ENCODE measurements at regions not wholly inside any gene's neighbourhood (a gene's known extent, or its start where the extent isn't known, plus 50 kb on each side); places are given as distances from the start of the nearest gene placed in this dataset.

DNA sequence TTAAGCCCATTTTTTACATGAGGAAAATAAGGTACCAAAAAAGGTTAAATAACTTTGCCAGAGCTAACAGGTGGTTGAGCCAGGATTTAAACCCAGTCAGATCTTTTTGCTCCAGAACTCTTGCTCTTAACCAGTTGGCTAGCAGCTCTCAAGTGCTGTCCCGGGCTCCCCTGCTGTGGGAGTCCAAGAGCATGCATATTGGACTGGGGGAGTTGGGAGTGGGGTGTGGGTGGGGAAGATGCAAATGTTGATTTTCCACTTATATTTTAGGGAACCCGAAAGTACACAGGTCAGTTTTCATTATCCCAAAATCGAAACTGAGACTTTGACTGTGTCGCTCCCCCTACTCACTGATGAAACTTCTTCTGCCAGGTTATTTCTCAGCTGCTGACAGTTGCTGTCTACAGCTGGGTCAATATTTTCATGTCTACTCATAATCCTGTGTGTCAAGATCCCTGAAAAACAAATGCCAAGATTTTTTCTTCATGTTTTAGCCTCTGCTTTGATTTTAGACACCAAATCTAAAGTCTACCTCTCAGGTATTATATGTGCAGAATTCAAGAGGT, 172.3 kb upstream of the TMPO start:
- DNase-seq (ENCODE audit: extremely low read depth in 1 of 11, low read depth in 9 of 11, low spot score in 4 of 11) = no peak

- no peak for DNase-seq (ENCODE audit: extremely low read depth in 1 of 11, low read depth in 9 of 11, low spot score in 4 of 11)
These were observed 171.1 kb upstream of the TMPO start for GRCh38 chr12:98344046-98344930.

DNA sequence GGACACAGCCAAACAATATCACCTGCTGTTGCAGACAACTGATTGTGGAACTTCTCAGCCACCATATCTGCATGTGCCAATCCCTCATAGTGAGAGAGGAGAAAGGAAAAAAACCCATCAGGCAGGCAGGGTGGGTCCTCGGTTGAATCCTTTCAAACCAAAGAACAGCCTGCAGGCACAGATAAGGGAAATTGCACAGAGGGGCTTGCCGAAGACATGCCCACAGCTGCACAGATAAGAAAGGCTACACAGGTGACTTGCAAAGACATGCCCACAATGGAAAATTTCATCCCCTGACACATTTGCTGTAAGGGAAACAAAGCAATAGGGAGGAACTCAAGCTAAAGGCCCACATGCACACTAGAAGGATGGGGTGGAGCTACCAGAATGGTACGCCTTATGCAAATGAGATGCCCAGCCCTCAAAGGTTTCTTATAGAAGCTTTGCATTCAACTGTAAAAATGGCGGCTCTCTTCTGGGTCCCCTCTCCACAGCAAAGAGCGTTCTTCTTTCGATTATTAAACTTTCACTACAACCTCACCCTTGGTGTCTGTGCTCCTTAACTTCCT, 170.0 kb upstream of the TMPO start:
- DNase-seq (ENCODE audit: extremely low read depth in 1 of 11, low read depth in 9 of 11, low spot score in 4 of 11) = no peak

DNA sequence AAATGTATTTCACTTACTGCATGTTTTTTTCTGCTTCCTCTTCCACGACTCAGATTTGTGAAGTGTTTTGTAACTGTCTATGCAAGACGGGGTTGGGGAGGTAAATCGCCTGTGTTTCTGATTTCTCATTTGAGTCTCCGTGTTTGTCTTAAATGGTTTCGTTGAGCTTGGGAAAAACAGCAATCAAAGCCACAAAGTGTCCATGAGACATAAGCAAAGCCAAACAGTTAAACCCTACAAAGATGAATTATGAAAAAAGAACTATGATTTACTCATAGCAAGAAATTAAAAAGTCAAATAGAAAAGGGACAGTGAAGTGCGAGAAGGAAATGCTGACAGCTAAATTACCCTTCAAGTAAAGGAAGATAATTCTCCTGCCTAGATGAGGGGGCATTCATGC, 164.3 kb upstream of the TMPO start:
- no peak for DNase-seq (ENCODE audit: extremely low read depth in 1 of 11, low read depth in 9 of 11, low spot score in 4 of 11)

GRCh38 chr12:98351784-98352183, 163.6 kb upstream of the TMPO start:
- no peak for DNase-seq (ENCODE audit: extremely low read depth in 1 of 11, low read depth in 9 of 11, low spot score in 4 of 11)

GRCh38 chr12:98352218-98352811, 163.1 kb upstream of the TMPO start:
- no peak for DNase-seq (ENCODE audit: extremely low read depth in 1 of 11, low read depth in 9 of 11, low spot score in 4 of 11)

DNA sequence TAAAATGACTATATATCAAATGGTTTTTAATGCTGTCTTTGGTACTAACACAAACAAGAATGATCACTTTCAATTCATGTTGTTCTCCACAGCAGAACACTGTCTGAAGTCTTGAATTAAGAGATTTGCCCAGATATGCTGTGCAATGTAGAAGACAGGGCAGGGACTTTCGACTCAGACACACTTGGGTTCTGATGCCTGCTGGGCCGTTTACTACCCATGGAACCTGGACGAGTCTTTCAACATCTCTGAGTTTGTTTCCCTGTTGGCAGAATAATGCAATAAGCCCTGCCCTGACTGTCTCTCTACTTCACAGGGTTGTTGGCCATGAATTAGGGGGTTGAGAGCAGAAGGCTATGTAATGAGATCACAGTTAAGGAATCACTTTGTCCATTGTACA, 162.6 kb upstream of the TMPO start:
- no peak for DNase-seq (ENCODE audit: extremely low read depth in 1 of 11, low read depth in 9 of 11, low spot score in 4 of 11)

DNA sequence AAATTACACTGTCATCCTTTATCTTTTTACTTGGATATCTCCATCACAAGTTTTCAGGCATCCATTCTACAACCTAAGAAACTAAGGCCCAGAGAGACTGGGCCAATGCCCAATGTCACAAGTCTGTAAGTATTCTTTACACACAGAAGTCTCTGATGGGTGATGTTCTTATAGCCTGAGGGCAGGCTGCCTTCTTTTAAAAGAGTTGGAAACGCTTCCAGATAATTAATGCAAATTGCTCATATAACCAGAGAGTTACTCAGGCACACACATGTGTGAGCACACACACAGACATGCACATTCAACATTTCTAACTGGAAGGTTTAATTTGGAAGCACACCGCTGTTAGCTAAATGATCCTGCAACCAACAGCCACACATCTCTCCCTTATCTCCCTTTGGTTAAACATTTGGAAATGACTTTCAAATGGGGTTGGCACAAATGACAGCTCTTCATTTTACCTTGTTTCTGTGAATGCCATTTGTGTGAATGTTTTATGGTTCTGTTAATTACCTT, 160.8 kb upstream of the TMPO start:
- DNase-seq (ENCODE audit: extremely low read depth in 1 of 11, low read depth in 9 of 11, low spot score in 4 of 11) = no peak

GRCh38 chr12:98355322-98355721, 160.1 kb upstream of the TMPO start:
- no peak for DNase-seq (ENCODE audit: extremely low read depth in 1 of 11, low read depth in 9 of 11, low spot score in 4 of 11)

DNA sequence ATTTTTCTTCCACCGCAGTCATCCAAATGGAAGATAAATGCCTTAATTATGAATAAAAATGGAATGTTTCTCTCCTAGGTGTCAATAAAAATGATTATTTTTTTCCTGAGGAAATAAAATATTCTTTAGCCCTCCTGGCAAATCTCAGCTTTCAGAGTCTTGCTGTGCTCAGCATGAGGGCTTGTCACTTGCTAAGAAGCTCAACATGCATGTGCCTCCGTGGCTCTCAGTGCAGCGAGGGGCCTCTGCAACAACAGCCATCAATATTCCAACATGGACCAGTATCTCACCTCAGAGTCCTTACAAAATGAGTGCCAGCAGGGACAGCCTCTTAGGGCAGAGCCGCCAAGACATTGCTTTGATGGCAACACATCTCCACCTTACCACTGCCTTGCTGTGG, 159.5 kb upstream of the TMPO start:
- DNase-seq (ENCODE audit: extremely low read depth in 1 of 11, low read depth in 9 of 11, low spot score in 4 of 11) = no peak

GRCh38 chr12:98358144-98358543, 157.2 kb upstream of the TMPO start:
- DNase-seq (ENCODE audit: extremely low read depth in 1 of 11, low read depth in 9 of 11, low spot score in 4 of 11) = no peak

DNA sequence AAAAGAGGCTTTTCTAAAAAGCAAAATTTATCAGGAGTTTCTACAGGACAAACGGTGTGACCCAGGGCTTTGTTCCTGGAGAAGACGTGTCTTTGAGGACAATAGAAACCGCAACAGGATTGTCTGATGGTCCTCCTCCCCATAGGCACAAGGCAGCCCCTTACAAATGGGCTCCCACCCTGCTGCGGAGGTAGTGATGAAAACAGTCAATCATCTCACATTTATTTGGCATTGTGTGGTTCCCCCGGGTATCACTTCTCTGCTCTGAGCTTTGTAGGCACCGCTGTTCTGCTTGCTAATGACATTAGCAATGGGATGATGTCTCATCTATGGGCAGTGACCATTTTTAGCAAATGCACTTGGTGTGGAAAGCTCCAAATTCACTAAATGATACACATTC, 155.5 kb upstream of the TMPO start:
- DNase-seq (ENCODE audit: extremely low read depth in 1 of 11, low read depth in 9 of 11, low spot score in 4 of 11) = no peak

- no peak for DNase-seq (ENCODE audit: extremely low read depth in 1 of 11, low read depth in 9 of 11, low spot score in 4 of 11)
These were observed 155.0 kb upstream of the TMPO start for GRCh38 chr12:98360401-98360800.

- no peak for DNase-seq (ENCODE audit: extremely low read depth in 1 of 11, low read depth in 9 of 11, low spot score in 4 of 11)
These were observed 145.8 kb upstream of the TMPO start for GRCh38 chr12:98369581-98369980.

- DNase-seq (ENCODE audit: extremely low read depth in 1 of 11, low read depth in 9 of 11, low spot score in 4 of 11) = no peak
These were observed 144.4 kb upstream of the TMPO start for GRCh38 chr12:98370976-98371375.

DNA sequence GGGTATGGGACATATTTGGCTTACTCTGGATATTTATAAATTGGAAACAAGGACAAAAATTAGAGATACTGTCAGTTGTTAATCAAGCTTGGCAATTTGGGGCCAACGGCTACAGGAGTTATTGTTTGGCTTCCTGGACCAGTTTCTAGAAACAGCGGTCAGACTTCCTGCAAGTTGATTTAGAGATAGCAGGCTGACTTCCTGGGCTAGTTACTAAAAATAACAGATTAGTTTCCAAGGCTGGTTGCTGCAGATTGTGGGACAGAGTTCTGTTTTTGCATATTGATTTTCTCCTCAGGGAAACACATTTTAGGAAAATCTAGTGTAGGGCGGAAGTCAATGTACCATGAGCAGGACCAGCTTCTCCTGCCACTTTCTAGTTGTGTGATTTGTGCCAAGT, 144.0 kb upstream of the TMPO start:
- DNase-seq (ENCODE audit: extremely low read depth in 1 of 11, low read depth in 9 of 11, low spot score in 4 of 11) = no peak

DNA sequence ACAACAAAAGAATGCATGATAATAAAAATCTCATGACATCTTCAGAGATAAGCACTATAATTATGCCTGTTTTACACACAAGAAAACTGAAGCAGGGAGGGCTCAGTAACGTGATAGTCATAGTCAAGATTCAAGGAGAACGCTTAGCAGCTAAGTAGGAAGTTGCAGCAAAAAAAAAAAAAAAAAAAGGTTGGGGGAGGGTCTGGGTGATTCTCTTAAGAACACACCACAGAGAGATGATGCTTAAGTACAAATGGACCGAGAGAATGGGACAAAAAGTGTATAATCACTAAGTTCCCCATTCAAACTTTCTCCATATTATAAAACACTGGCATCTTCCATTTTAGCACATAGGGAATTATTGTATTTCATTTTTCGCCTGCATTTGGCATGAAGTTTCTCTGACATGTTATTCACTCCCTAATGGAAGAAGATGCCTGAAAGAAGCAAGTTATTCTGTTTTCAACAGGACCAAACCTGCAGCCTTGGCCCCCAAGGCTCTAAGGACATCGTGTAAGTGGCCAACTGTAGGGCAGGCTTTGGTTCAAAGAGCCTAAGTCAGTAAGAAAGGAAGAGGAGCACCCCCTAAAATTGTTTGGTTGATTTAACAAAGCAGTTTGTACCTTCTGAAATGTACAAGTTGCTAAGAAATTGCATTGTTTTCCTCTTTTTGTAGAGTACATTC, 142.9 kb upstream of the TMPO start:
- no peak for DNase-seq (ENCODE audit: extremely low read depth in 1 of 11, low read depth in 9 of 11, low spot score in 4 of 11)

DNA sequence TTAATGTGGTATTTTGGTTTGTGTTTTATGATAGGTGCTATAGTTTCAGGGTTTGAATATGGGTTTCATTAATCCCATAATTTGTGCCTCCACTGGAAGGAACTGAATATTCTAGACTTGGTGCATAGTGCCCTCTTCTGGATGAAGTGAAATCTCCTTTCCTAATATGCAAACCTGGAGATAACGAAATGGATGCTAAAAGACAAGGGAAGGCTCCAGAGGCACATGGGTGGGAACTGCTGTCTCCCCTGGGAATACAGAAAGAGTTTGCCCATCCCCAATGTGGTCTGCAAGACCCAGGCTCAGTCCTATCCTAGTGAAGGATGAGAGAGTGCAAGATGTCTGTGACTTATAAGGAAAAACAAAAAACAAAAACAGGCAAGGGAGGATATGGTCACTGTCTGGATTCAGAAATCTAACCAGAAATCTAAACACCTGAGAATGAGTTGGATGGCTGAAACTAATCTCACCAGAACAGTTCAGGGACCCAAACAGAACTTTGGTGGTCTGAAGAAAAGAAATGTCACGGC, 142.3 kb upstream of the TMPO start:
- DNase-seq (ENCODE audit: extremely low read depth in 1 of 11, low read depth in 9 of 11, low spot score in 4 of 11) = peak in 8 of 11 donors; percentile 21 to 60 (median 36)

GRCh38 chr12:98374007-98374406, 141.4 kb upstream of the TMPO start:
- no peak for DNase-seq (ENCODE audit: extremely low read depth in 1 of 11, low read depth in 9 of 11, low spot score in 4 of 11)
